ENCODE measurements at regions not wholly inside any gene's neighbourhood (a gene's known extent, or its start where the extent isn't known, plus 50 kb on each side); places are given as distances from the start of the nearest gene placed in this dataset.

GRCh38 chr9:106697750-106698502, 165.0 kb upstream of the ZNF462 start:
- 7 to 33% methylated on average over 16 of the region's 16 CpGs for WGBS, 2 donors
- DNase-seq (ENCODE audit: low spot score in 2 of 2), result peak; percentile 27 to 91
- no peak for TF ChIP-seq POLR2A (IDR thresholded peaks at IDR 0.05)
- TF ChIP-seq, protein P1, sequence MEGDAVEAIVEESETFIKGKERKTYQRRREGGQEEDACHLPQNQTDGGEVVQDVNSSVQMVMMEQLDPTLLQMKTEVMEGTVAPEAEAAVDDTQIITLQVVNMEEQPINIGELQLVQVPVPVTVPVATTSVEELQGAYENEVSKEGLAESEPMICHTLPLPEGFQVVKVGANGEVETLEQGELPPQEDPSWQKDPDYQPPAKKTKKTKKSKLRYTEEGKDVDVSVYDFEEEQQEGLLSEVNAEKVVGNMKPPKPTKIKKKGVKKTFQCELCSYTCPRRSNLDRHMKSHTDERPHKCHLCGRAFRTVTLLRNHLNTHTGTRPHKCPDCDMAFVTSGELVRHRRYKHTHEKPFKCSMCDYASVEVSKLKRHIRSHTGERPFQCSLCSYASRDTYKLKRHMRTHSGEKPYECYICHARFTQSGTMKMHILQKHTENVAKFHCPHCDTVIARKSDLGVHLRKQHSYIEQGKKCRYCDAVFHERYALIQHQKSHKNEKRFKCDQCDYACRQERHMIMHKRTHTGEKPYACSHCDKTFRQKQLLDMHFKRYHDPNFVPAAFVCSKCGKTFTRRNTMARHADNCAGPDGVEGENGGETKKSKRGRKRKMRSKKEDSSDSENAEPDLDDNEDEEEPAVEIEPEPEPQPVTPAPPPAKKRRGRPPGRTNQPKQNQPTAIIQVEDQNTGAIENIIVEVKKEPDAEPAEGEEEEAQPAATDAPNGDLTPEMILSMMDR (IDR thresholded peaks at IDR 0.05), result no peak
- H3K4me3 ChIP-seq (ENCODE audit: low read depth, poor library complexity, severe bottlenecking), result no peak overlapping the region
- intact Hi-C loops (cut with DNase I; ENCODE audit: low total_unique reads), result no loop called here

- DNase-seq (ENCODE audit: low spot score in 2 of 2), result no peak
- TF ChIP-seq, protein P1 (IDR thresholded peaks at IDR 0.05), result no peak
- TF ChIP-seq POLR2A (IDR thresholded peaks at IDR 0.05), result no peak
- intact Hi-C loops (cut with DNase I; ENCODE audit: low total_unique reads), result no loop called here
- no peak overlapping the region for H3K4me3 ChIP-seq (ENCODE audit: low read depth, poor library complexity, severe bottlenecking)
Observed at GRCh38 chr9:106700676-106701075, 162.3 kb upstream of the ZNF462 start.

DNA sequence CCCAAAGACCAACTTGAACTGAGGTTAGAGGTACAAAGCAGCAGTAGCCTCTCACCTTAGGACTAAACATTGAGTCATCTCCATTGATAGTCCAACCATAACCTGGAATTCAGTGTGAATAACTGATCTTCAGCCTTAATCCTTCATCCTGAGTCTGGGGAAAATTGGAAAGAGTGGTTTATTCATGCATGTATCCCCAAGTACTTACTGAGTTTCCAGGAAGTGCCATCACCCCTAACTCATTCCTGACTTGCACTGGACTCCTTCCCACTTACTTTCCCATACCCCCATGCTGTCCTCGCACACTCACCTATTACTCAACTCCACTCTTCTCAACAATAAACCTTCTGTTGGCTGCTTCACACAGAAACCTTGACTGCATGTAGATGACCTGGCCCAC, 161.4 kb upstream of the ZNF462 start:
- no peak for TF ChIP-seq POLR2A (IDR thresholded peaks at IDR 0.05)
- TF ChIP-seq, protein P1 (IDR thresholded peaks at IDR 0.05), result no peak
- H3K4me3 ChIP-seq (ENCODE audit: low read depth, poor library complexity, severe bottlenecking), result no peak overlapping the region
- intact Hi-C loops (cut with DNase I; ENCODE audit: low total_unique reads), result no loop called here
- WGBS, 2 donors, result 91 to 96% methylated on average over 1 of the region's 1 CpG
- no peak for DNase-seq (ENCODE audit: low spot score in 2 of 2)

- DNase-seq (ENCODE audit: low spot score in 2 of 2), result no peak
- intact Hi-C loops (cut with DNase I; ENCODE audit: low total_unique reads), result no loop called here
- 75 to 82% methylated on average over 5 of the region's 5 CpGs for WGBS, 2 donors
- TF ChIP-seq POLR2A (IDR thresholded peaks at IDR 0.05), result no peak
- TF ChIP-seq, protein P1 (IDR thresholded peaks at IDR 0.05), result no peak
- no peak overlapping the region for H3K4me3 ChIP-seq (ENCODE audit: low read depth, poor library complexity, severe bottlenecking)
Observed at GRCh38 chr9:106704056-106704615, 158.8 kb upstream of the ZNF462 start.

GRCh38 chr9:106707291-106707690, 155.7 kb upstream of the ZNF462 start:
- no peak for TF ChIP-seq POLR2A (IDR thresholded peaks at IDR 0.05)
- TF ChIP-seq, protein P1 (IDR thresholded peaks at IDR 0.05), result no peak

More at GRCh38 chr9:106707291-106707690, 155.7 kb upstream of the ZNF462 start:
- no peak overlapping the region for H3K4me3 ChIP-seq (ENCODE audit: low read depth, poor library complexity, severe bottlenecking)
- DNase-seq (ENCODE audit: low spot score in 2 of 2), result no peak
- intact Hi-C loops (cut with DNase I; ENCODE audit: low total_unique reads), result no loop called here
- 50 to 74% methylated on average over 1 of the region's 1 CpG for WGBS, 2 donors

All from lower leg skin (tissue), 4 donors.